Dedifferentiated amniotic fluid mesenchymal stem cell (primary cell): ENCODE measurements at regions not wholly inside any gene's neighbourhood (a gene's known extent, or its start where the extent isn't known, plus 50 kb on each side); places are given as distances from the start of the nearest gene placed in this dataset.
"Not testable (repeated sequence)": the region's sequence is repeated elsewhere in the genome, so short reads cannot be mapped to it uniquely, and the experiment has no call there.

ENCODE experiments used
- DNase-seq: peaks from one replicate; pipeline ENCODE4 v3.0.0-alpha.2; 2016; ENCODE audit errors: extremely low spot score

GRCh38 chr6:119495230-119495683 is 145.7 kb upstream of the MAN1A1 start:
- no peak for DNase-seq

DNA sequence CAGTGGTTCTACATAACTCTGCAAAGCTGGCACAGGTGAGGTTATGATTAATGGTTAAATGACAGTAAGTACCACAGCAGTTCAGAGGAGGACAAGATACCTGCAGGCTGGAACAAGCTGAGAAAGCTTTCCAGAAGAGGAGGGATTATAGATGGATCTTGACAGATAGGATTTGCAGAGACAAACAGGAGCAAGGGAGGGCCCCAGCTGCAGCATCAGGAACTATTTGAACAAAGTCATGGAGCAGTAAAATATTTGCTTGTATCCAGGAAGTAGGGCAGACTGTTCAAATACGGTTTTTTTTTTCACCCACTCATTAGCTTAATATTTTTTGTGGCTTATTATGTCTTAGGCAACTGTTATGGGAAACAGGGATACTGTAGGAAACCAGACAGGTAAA is 144.4 kb upstream of the MAN1A1 start:
- DNase-seq: no peak

DNA sequence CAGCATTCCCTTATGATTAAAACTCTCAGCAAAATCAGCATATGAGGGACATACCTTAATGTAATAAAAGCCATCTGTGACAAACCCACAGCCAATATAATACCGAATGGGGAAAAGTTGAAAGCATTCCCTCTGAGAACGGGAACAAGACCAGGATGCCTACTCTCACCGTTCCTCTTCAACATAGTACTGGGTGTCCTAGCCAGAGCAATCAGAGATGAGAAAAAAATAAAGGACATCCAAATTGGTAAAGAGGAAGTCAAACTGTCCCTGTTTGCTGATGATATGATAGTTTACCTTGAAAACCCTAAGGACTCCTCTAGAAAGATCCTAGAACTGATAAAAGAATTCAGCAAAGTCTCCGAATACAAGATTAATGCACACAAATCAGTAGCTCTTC is 141.6 kb upstream of the MAN1A1 start:
- DNase-seq: not testable (repeated sequence)

GRCh38 chr6:119490050-119490449 is 140.5 kb upstream of the MAN1A1 start:
- not testable (repeated sequence) for DNase-seq

GRCh38 chr6:119484598-119484997 is 135.0 kb upstream of the MAN1A1 start:
- peak; percentile 95 for DNase-seq

- DNase-seq: no peak
Observed at GRCh38 chr6:119483908-119484307, 134.3 kb upstream of the MAN1A1 start.

DNA sequence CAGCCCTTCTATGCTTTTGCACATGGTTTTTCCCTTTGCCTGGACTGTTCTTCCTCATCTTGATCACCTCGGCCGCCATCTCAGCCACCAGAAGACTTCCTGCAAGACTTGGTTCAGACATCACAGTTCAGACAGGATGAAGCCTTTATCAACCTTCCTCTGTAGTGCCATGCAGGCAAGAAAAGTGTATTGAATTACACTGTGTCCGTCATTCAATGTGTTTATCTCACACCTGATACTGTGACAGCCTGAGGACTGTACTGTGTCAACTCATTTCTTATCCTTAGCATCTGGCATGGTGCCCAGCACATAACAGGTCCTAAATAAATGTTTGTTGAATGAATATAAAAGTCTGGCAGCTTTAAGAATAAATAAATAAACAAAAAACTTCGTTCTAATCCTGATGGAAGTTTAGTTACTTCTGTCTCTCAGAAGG is 133.3 kb upstream of the MAN1A1 start:
- no peak for DNase-seq

- peak; percentile 29 for DNase-seq
Observed at GRCh38 chr6:119481976-119482375, 132.4 kb upstream of the MAN1A1 start.

DNA sequence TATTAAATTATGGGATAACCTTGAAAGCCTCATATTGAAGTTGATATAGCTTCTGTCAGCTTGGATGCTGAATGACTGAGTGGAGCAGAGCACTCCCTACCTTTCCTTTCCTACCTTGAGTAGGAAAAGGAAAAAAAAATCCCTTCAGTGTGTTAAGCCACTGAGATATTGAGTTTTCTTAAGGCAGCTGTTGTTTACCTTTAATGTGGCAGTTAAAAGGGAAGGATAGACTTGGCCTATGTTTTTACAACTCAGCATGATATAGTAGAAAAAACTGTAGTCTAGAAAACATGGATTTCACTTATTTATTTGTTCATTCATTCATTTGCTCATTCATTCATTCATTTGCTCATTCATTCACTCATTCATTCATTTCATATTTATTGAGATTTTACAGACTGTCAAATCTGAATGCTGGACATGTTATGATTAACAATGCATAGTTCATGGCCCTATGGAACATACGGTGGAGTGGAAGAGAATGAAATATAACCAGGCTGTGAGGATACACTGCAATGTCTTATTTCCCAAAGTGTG is 131.5 kb upstream of the MAN1A1 start:
- no peak for DNase-seq

DNA sequence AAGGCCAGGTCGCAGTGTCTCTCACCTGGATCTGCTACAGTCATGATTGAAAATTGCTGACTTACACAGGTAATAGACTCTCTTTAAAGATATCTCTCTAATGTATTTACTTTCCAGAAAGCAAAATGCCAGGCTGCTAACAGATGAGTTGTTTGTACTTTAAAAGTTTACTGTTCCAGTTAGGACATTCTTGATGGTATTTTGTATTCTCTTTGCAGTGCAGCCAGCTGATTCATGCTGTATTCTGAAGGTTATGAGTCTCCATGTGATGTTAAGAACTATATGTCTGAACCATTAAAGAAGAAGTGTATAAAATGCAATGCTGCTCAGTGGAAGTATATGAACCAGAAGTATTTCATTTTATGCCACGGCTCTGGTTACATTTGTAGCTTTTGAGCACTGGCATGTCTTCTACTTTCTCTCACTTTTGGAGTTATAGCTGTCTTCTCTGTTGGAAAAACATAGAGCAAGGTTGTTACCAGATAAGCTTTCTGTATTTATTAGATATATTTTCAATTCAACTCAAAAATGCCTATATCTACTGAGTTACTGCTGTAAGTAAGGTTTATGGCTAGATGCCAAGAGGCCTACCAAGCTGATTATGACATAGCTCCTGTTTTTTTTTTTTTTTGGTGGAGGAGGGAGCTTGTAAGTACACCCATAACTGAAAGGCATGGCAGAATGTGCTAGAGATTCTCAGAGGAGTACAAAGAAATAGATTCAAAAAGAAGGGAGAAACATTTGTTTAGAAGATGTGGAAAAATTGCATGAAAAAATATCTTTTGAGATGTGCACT is 130.5 kb upstream of the MAN1A1 start:
- peak; percentile 26 for DNase-seq

GRCh38 chr6:119476554-119476953 is 127.0 kb upstream of the MAN1A1 start:
- DNase-seq: no peak

DNA sequence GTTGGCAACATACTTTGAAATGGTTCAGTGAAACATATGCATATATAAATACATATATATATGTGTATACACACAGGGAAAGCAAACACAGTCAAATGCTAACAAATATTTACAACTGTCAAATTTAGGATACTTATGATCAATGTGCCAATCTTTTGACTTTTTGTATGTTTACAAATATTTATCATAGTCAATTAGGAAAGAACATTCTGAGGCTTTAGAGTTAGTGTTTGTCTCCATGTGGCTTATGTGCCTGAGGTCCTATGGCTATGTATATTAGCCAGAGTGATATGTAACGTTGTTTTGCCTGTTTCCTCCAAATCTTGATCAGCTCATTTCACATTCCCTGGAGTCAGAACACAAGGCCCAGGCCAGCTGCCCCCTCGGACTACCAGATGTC is 126.5 kb upstream of the MAN1A1 start:
- DNase-seq: no peak

DNA sequence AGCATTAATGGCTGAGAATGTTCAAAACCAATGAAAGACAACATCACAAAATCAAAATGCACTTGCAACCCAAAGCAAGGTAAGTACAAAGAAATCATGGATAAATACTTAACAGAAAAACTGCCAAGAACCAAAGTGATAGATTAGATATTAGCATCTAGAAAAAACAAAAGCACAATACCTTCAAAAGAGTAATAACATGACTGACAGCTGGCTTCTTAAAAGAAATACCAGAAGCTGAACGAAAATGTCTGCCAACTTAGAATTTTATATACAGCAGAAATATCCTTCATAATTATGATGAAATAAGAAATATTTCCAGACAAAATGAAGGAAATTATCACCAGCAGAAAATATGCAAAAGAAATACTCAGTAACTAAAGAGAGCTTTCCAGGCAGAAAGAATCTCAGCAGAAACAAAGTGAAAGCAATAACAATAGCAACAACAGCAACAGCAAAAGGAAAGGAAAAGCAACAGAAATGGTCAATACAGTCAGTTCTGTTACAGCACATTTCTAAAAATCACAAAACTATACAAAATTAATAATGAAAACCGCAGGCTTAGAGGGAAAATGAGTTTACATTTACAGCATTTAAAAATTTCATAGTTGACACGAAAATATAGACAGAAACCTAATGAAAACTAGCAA is 121.5 kb upstream of the MAN1A1 start:
- no peak for DNase-seq

DNA sequence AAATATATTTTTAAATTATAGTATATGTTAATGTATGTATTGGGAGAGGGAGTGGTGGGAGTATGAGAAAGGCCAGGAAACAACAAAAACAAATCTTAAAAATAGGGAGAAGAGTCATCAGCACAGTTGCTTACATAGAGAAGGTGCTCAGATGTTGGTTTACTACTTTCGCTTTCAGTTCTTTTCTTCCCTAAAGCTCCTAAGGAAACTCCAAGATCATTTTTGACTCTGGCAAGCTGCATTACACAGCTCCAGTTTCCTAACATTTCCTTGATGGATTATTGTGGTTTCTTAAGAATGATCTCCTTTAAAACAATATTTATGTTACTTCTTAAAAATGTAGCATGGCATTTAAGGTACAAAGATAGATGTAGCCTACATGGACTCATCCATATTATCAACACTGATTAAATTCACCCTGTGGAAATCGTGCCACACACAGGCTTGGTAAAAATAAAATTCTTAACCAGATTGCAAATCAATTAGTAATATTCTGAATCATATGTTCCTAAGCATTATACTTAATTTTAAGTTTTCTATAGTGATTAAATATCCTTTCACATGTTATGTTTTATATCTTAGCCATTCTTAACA is 118.0 kb upstream of the MAN1A1 start:
- DNase-seq: peak; percentile 66

GRCh38 chr6:119466226-119466625 is 116.7 kb upstream of the MAN1A1 start:
- DNase-seq: no peak

- no peak for DNase-seq
Observed at GRCh38 chr6:119463081-119463626, 113.6 kb upstream of the MAN1A1 start.

- no peak for DNase-seq
Observed at GRCh38 chr6:119461187-119461586, 111.6 kb upstream of the MAN1A1 start.

DNA sequence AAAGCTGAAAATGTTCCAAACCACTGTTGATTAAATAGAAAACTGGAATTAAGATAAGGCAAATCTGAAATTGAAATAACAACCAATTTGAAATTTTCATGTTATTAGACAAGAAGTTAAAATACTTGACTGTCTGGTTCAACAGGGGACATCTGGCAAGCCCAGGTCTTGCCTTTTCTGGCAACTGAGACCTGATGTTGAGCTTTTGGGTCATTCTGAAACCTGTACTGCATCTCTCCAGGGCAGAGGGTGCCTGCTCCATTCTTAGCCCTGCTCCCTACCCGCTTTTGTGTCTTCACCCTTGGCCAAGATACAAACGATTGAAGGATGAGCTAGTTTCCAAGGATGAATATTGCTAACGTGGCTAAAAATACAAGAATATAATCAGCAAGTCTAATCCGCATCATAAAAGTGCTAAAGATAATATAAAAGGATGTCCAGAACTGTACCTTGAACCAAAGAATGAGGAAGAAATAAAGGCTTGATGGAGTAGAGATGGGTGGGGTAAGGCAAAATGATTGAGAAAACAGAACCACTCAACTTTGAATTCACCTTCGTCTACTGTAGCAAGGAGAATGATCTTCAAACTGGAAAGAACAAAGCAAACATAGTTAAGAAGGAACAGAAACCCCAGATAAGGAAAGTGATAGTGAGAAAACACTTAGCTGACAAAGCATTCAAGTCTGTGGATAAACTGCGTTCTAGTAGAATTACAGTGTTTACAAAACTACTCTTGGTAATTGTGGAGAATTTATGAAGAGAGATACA is 109.8 kb upstream of the MAN1A1 start:
- DNase-seq: no peak

DNA sequence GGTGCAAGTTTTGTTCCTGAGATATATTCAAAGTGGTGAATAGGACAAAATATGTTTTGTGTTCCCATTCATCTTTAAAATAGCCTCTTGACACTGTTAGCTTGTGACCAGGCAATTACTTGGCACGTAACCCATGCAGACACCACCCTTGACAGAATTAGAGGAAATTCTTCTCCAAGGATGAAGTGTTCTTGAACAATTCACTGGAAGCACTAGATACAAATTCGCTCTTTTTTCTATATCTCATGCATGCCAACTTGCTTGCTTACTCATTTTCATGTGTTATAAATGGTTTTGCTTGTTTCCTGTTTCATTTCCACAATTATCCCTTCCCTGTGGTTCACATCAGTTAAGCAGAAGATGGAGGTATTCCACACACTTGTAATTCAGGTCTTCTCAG is 105.2 kb upstream of the MAN1A1 start:
- DNase-seq: no peak

GRCh38 chr6:119453242-119454200 is 104.0 kb upstream of the MAN1A1 start:
- DNase-seq: no peak
